NCI-H460 (cell line): ENCODE measurements at regions not wholly inside any gene's neighbourhood (a gene's known extent, or its start where the extent isn't known, plus 50 kb on each side); places are given as distances from the start of the nearest gene placed in this dataset.

Experiments used
- DNase-seq: peaks from one replicate; pipeline ENCODE4 v3.0.0-alpha.2; 2016; ENCODE audit warnings: low read depth; ENCODE audit errors: extremely low read depth

GRCh38 chr9:107733523-107733894 is 243.9 kb upstream of the KLF4 start:
- DNase-seq: no peak

GRCh38 chr9:107732781-107733522 is 243.4 kb upstream of the KLF4 start:
- DNase-seq: no peak

DNA sequence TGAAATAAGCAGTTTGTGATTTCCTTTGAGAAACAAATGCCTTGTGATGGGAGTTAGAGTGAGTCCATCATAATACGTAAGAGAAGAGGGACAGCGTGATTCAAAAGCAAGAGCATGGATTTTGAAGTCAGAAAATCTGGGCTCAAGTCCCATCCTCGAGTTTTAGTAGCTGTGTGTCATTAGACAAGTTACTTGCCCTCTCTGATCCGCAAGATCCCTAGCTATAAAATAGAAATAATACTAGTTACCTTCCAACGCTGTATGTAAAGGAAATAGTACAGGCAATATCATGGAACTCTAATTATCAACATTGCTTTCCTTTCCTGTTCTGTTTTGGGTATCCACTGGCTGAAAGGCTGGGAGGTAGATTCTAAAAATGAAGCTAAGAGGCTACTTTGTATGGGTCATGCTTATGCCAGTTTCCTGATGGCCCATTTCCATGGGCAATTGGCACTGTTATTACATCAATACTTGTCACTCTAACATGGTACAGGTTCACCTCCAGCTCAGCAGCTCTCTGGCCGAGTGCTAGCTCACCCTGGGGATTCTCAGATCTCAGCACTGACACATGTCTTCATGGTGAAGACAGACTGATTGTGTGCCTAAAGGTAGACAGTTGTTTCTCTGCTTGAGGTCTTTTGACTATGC is 241.7 kb upstream of the KLF4 start:
- DNase-seq: no peak

GRCh38 chr9:107730666-107731065 is 241.1 kb upstream of the KLF4 start:
- DNase-seq: no peak

DNA sequence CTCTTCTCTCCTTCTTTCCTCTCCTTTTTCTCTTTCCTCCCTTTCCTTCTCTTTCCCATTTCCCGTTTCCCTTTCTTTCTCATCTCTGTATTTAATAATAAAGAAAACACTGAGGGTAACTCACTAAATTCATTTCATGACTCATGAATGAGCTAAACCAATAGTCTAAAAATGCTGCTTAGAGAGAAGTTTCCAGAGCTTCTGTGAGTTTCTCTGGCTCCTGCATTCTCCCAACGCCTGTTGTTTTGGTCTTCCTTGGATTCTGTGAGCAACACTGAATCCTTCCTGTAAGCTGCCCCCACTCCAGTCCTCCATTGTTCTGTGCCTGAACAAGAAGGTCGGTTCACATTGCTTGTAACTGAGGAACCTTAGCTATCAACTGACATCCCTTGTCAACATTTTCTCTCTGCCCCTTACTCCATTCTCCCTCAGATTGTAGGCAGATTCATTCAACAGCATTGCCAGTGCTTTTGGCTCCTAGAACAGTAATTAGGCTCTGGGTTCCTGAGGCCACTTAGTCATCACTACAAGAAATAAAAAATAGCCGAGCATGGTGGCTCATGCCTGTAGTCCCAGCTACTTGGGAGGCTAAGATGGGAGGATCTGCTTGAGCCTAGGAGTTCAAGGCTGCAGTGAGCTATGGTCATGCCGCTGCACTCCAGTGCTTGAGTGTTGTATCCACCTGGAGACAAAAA is 237.7 kb upstream of the KLF4 start:
- no peak for DNase-seq

DNA sequence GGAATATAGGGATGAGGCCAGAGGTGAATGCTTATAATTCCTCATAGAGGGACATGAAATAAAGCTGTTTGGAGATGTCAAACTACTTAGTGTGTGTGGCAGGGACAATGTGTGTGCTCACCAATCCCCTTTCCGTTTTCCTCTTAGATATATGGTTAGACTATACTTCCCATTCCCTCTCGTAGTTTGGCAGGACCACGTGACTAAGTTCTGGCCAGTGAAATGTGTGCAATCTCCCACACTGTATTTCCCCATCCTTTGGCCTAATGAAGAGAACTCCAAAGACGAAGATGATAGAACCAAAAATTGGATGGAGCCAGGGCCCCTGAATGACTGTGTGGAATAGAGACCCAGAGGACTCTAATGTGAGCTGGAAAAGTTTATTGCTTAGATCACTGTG is 233.4 kb upstream of the KLF4 start:
- no peak for DNase-seq

- no peak for DNase-seq
Measured at GRCh38 chr9:107721705-107722245, 232.2 kb upstream of the KLF4 start.

DNA sequence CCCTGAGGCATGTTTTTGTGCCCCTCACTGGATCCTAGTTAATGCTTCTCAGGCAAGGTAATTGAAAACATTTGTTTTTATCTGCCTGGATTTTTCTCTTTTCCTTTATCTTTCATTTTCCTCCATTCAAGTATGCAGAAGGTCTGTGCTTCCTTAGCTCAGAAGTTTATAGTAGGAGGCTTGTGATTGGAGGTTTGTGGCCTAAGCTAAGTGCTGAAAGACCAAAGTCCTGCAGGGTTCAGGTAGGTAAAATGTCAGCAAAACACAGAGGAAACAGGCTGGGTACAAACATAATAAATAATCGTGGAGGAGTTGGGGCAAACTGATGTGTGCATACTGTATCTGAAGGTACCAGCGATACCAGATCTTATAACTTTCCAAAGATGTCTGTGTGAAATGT is 230.9 kb upstream of the KLF4 start:
- DNase-seq: no peak

DNA sequence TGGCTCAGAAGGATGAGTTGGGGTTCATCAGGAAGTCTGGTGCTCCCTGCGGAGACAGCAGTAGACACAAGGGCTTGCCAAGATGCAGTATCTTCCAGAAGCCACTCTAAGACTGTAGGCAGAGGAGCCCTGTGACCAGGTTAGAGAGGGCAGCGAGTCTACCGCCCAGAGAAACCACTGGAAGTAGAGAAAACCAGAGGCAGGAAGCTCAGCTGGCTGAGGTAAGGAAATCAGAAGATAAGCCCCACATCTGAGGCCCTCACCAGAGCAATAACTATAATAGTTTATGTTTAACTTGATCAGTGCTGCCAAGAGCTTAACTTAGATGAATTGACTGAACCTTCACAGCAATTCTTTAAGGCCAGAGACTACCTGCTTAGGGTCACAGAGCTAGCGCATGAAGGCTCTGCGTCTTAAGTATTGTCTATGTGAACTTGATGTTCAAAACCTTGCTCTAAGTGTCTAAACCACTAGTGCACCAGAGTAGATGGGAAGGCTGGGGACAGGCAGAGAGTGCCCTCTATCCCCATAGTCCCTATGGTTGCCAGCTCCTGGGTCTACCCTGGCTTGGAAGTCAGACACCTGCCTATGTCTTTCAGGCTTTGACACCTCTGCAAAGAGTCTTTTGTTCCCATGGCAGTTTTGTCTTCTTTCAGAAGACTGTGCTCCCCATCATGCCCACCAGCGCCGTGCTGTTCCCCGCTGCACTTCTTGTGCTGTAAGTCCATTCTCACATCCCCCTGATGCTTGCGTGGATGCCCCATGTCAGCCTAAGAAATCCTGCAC is 228.2 kb upstream of the KLF4 start:
- DNase-seq: no peak

DNA sequence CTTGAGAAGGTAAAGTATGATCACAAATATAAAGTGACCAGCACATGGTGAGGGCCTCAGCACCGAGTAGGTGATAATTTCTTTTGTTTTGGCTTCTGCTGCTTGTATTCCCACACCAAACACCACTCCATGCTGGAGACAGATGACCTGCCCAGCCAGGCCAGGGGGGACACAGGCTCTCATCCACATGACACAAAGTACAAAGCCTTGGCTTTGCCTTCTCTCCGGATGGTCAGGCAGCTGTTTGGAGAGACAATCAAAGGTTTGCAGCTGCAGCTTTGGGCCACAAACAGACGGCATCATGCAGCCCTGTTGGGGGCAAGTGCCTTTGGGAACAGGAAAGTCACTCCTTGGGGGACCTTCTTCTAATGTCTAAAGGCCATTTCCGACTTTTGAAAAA is 226.2 kb upstream of the KLF4 start:
- no peak for DNase-seq

- DNase-seq: no peak
Measured at GRCh38 chr9:107713470-107713869, 223.9 kb upstream of the KLF4 start.

GRCh38 chr9:107712390-107712789 is 222.8 kb upstream of the KLF4 start:
- no peak for DNase-seq

DNA sequence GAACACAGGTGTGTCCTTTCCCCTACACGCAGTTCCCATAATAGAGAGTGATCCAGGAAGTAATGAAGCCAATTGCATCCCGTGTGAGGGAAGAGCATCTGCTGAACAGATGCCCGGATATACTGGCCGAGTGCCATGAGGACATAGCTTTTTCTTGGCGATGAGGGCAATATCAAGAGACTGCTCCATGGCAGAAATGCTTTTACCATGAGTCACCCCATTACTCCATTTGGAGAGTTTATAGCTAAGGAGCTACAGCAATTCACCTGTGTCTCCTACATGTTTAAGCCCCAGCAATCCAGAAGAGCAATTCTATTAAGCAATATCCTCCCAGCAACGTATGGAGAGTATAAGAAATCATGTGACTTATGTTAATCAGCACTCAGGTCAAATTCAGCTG is 222.0 kb upstream of the KLF4 start:
- no peak for DNase-seq

DNA sequence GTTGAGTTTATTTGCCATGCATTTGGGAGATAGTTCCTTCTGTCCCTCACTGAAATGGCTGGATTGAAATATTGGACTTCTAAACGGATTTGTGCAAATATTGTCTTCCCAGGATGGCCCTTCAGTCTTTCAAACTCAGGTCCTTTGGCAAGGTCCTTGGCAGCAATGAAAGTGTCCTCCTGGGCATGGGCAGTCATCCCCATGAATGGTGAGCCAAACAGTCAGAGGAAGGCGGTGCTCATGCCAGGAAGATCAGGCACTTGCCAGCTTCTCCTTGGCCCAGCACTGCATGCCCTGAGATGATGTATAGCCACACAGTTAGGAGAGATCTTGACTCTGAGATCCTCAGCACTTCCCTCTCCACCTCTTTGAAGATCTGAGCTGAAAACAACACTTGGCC is 221.4 kb upstream of the KLF4 start:
- DNase-seq: no peak

DNA sequence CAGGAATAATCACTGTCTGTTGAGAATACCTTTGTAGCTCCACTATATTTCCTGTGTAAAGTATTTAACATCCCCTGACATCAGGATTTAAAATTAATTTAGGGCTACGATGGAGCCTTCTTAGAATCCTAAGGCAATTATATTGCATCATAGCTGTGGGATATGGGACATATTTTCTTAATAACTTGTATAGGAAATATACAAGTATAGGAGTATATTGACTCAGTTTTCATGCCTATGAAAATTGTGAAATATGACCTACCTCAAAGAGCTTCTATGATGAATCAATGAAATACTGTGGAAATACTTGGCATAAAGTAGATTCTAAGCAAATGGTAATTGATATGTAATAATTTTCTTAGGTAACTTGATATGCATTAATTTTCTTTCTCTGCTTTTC is 221.0 kb upstream of the KLF4 start:
- no peak for DNase-seq

- DNase-seq: no peak
Measured at GRCh38 chr9:107708791-107709190, 219.2 kb upstream of the KLF4 start.

GRCh38 chr9:107707915-107708441 is 218.4 kb upstream of the KLF4 start:
- peak; percentile 46 for DNase-seq

GRCh38 chr9:107707428-107707837 is 217.9 kb upstream of the KLF4 start:
- DNase-seq: peak; percentile 51

GRCh38 chr9:107706701-107707427 is 217.3 kb upstream of the KLF4 start:
- no peak for DNase-seq

DNA sequence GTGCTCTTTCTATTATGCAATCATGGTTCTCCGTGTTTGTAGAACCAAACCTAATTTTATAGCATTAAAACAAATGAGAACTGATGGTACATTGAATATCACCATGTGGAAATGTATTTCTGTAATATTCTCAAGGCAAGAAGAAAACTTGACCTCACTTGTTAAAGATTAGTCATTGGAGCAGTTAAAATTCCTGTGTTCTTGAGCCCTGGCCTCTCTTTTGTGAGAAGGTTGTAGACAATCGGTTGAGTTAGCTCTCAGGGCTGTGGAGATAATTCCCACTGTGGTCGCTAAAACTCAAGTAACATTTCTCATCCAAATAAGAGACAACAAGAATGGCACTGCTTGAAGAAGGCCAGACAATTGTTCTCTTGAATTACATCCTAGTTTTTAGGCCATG is 216.0 kb upstream of the KLF4 start:
- DNase-seq: no peak
